K562 (cell line): ENCODE measurements at regions not wholly inside any gene's neighbourhood (a gene's known extent, or its start where the extent isn't known, plus 50 kb on each side); places are given as distances from the start of the nearest gene placed in this dataset.

Experiments
- ATAC-seq: fragments of 200-7000 bp; cut with Tn5 transposase; 3 replicates; pipeline ENCODE4 v1.9.1; 2020; ENCODE audit warnings: moderate library complexity
- BruUV-seq: library from RNA; stranded (reverse); fragments of 400-500 nt; replicated peaks from 2 replicates; lab custom pipeline; 2021; lab: Mats Ljungman, UMichigan
- CTCF ChIA-PET: fragments of 300-600 bp; formaldehyde crosslinking; extraction: SDS; loops from one replicate; lab custom pipeline; 2021; ENCODE audit warnings: low intra/inter-chr PET ratio; lab: Yijun Ruan, JAX
- POLR2A ChIA-PET: fragments of 300-600, 350-650 bp; sonication (Branson Sonifier 250); formaldehyde crosslinking; extraction: SDS; loops from one replicate; lab custom pipeline; 2021; ENCODE audit warnings: antibody characterized with exemption, inconsistent platforms; lab: Yijun Ruan, JAX
- DNase-seq, 4 experiments: peaks; one replicate each; pipeline versions ENCODE4 v3.0.0 to v3.0.0-alpha.2; 2011 to 2018; ENCODE audit warnings: low spot score in 3 of 4, mixed read lengths in 3 of 4; ENCODE audit errors: extremely low read depth in 1 of 4
- FAIRE-seq: peaks from 2 replicates; lab custom pipeline; 2011; peaks lifted over from hg19 to GRCh38; lab: Jason Lieb, UNC
- H2AFZ ChIP-seq: 2 replicates; pipeline ENCODE4 v1.6.0; 2011; ENCODE audit warnings: low read depth, low read length, control low read depth, inconsistent platforms
- H3K27ac ChIP-seq: fragments of 200-600 bp; 3 replicates; pipeline ENCODE4 v1.8.0; 2011; ENCODE audit warnings: low read depth, mild to moderate bottlenecking, control low read depth, inconsistent platforms, low read length, moderate library complexity, mixed read lengths; ENCODE audit errors: extremely low read depth
- H3K27me3 ChIP-seq, 2 experiments: fragments of 300-600 bp in 1 of 2; 2 replicates in 1 of 2; 3 replicates in 1 of 2; pipeline versions ENCODE4 v1.6.0 to v1.8.0; 2011; ENCODE audit warnings: inconsistent platforms in 2 of 2, low read length in 2 of 2, mild to moderate bottlenecking in 1 of 2, mixed read lengths in 1 of 2, moderate library complexity in 1 of 2; ENCODE audit not compliant: control insufficient read depth in 2 of 2, insufficient read depth in 2 of 2
- H3K36me3 ChIP-seq: fragments of 300-600 bp; 3 replicates; pipeline ENCODE4 v1.8.0; 2011; ENCODE audit warnings: mild to moderate bottlenecking, low read length, inconsistent platforms; ENCODE audit not compliant: control insufficient read depth, insufficient read depth
- H3K4me1 ChIP-seq, 2 experiments: fragments of 200-600 bp in 1 of 2; replicated peaks in 1 of 2; 2 replicates in 1 of 2; 3 replicates in 1 of 2; pipeline versions ENCODE4 v1.5.1 to v1.8.0; 2011; ENCODE audit warnings: inconsistent platforms in 2 of 2, low read length in 2 of 2, mild to moderate bottlenecking in 1 of 2, mixed read lengths in 1 of 2, moderate library complexity in 1 of 2; ENCODE audit not compliant: control insufficient read depth in 2 of 2, insufficient read depth in 2 of 2
- H3K4me2 ChIP-seq: 2 replicates; pipeline ENCODE4 v1.6.1; 2011; ENCODE audit warnings: low read length, control low read depth, inconsistent platforms, mixed read lengths; ENCODE audit not compliant: insufficient read depth
- H3K4me3 ChIP-seq: fragments of 200-600 bp; sonication (generic), shearing (Covaris generic); 2 replicates; pipeline ENCODE4 v1.5.1; 2016; ENCODE audit warnings: control low read depth, inconsistent platforms
- H3K79me2 ChIP-seq: fragments of 200-600 bp; 3 replicates; pipeline ENCODE4 v1.8.0; 2011; ENCODE audit warnings: low read length, inconsistent platforms; ENCODE audit not compliant: control insufficient read depth, insufficient read depth
- H3K9ac ChIP-seq, 2 experiments: 2 replicates each; pipeline versions ENCODE4 v1.6.0 to v1.6.1; 2011; ENCODE audit warnings: low read depth in 2 of 2, low read length in 2 of 2, control low read depth in 1 of 2, inconsistent platforms in 1 of 2, mild to moderate bottlenecking in 1 of 2, mixed read lengths in 1 of 2; ENCODE audit not compliant: insufficient read depth in 1 of 2
- H3K9me1 ChIP-seq: one replicate; pipeline ENCODE4 v1.6.0; 2011; ENCODE audit warnings: inconsistent platforms, mild to moderate bottlenecking, low read length, moderate library complexity; ENCODE audit not compliant: control insufficient read depth, insufficient read depth
- H3K9me3 ChIP-seq: replicated peaks from 2 replicates; pipeline ENCODE4 v1.5.1; 2011; ENCODE audit warnings: low read depth, low read length, inconsistent platforms; ENCODE audit not compliant: control insufficient read depth, insufficient read depth
- H4K20me1 ChIP-seq: replicated peaks from 2 replicates; pipeline ENCODE4 v1.6.1; 2011; ENCODE audit warnings: low read length, inconsistent platforms, mixed read lengths; ENCODE audit not compliant: control insufficient read depth, insufficient read depth
- BRD9 ChIP-seq: fragments of 450-650 bp; IDR thresholded peaks from 2 replicates; pipeline ENCODE4 v1.6.1; 2018; ENCODE audit warnings: low read depth; ENCODE audit not compliant: partially characterized antibody
- HOXB6 ChIP-seq: fragments of 250-450 bp; sonication (Bioruptor Pico); IDR thresholded peaks from 2 replicates; pipeline ENCODE4 v1.5.1; 2022; ENCODE audit warnings: mild to moderate bottlenecking, borderline replicate concordance
- KAT8 ChIP-seq: fragments of 450-650 bp; IDR thresholded peaks from 2 replicates; pipeline ENCODE4 v1.6.1; 2016; ENCODE audit warnings: low read depth, mild to moderate bottlenecking
- MIER1 ChIP-seq: fragments of 450-650 bp; IDR thresholded peaks from 2 replicates; pipeline ENCODE4 v1.6.1; 2016; ENCODE audit warnings: antibody characterized with exemption, mild to moderate bottlenecking, low read depth
- POLR2G ChIP-seq: fragments of 200-400 bp; formaldehyde crosslinking; IDR thresholded peaks from 2 replicates; pipeline ENCODE4 v1.6.1; 2017; ENCODE audit warnings: low read depth, mild to moderate bottlenecking, antibody characterized with exemption, low read length, moderate library complexity
- TCF7 ChIP-seq: sonication (generic); IDR thresholded peaks from 2 replicates; pipeline ENCODE4 v1.6.1; 2016; ENCODE audit warnings: antibody characterized with exemption, borderline replicate concordance
- TCF7L2 ChIP-seq: fragments of 150-350 bp; IDR thresholded peaks from 2 replicates; pipeline ENCODE4 v1.6.1; 2016; ENCODE audit warnings: low read depth, mild to moderate bottlenecking, low read length, moderate library complexity
- WGBS: fragments of 100-300 bp; shearing (Covaris generic); methylation state at CpG from one replicate; pipeline ENCODE4 v1.1.6; 2016; ENCODE audit warnings: low coverage, mixed read lengths; ENCODE audit not compliant: insufficient coverage; ENCODE audit errors: missing lambda C conversion rate; 5-methylcytosine and 5-hydroxymethylcytosine counted together
- in situ Hi-C: fragments of 300-500 bp; cut with MboI; formaldehyde crosslinking; loops from 4 replicates; pipeline ENCODE4 v1.15.0; 2018; ENCODE audit warnings: inconsistent platforms, mixed read lengths
- intact Hi-C: fragments of 100-400 bp; cut with micrococcal nuclease; formaldehyde crosslinking; loops from 2 replicates; pipeline ENCODE4 v1.14.2; 2022
- TF ChIP-seq, protein P1 (sequence below): fragments of 450-650 bp; IDR thresholded peaks from 2 replicates; pipeline ENCODE4 v1.6.1; 2016; ENCODE audit warnings: mild to moderate bottlenecking
- TF ChIP-seq, protein P2 (sequence below): fragments of 200-600 bp; sonication (generic); IDR thresholded peaks from one replicate; pipeline ENCODE4 v1.6.1; 2012; ENCODE audit warnings: mild to moderate bottlenecking, low read depth, low read length, inconsistent platforms

DNA sequence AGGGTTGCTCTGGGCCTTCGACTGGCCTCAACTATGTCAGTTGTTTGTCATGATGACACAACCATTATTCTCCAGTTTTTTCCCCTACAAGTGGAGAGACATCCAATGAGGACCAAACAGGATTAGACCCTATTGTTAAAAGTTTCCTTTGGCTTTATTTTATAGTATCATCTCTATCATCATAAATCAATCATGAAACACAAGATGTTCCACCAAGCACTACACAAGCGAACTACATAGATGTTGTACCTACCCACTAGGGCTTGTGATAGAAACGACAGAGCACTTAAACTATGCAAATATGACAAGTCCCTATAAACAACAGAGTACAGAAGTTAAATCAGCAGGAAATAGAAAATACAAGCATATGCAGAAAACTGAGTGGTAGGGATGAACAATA is 422.5 kb upstream of the MARCKS start:
- ChIA-PET CTCF (no interaction called here), POLR2A (no interaction called here)
- H3K27ac ChIP-seq = no peak overlapping the region
- in situ Hi-C loops (no loop called here), intact Hi-C loops (no loop called here)
- H3K9me1 ChIP-seq = no peaks in the 10 kb centered on the region
- no peak overlapping the region for H2AFZ ChIP-seq
- H3K79me2 ChIP-seq = no peaks in the 10 kb centered on the region
- no peaks in the 10 kb centered on the region for H3K4me1 ChIP-seq
- WGBS = 2% methylated on average over 3 of the region's 3 CpGs
- no peak for ATAC-seq
- no peak overlapping the region for H3K9ac ChIP-seq
- DNase-seq = no peak
- no peaks in the 10 kb centered on the region for H4K20me1 ChIP-seq
- H3K9me3 ChIP-seq = no peaks in the 10 kb centered on the region
- H3K4me3 ChIP-seq = no peak overlapping the region
- no peak overlapping the region for H3K4me2 ChIP-seq
- BruUV-seq = no TSS peak
- FAIRE-seq = no peak
- no peaks in the 10 kb centered on the region for H3K27me3 ChIP-seq
- no peak for TF ChIP-seq BRD9
- no peak for TF ChIP-seq KAT8
- TF ChIP-seq TCF7L2 = no peak
- no peak for TF ChIP-seq POLR2G
- TF ChIP-seq, protein P1, sequence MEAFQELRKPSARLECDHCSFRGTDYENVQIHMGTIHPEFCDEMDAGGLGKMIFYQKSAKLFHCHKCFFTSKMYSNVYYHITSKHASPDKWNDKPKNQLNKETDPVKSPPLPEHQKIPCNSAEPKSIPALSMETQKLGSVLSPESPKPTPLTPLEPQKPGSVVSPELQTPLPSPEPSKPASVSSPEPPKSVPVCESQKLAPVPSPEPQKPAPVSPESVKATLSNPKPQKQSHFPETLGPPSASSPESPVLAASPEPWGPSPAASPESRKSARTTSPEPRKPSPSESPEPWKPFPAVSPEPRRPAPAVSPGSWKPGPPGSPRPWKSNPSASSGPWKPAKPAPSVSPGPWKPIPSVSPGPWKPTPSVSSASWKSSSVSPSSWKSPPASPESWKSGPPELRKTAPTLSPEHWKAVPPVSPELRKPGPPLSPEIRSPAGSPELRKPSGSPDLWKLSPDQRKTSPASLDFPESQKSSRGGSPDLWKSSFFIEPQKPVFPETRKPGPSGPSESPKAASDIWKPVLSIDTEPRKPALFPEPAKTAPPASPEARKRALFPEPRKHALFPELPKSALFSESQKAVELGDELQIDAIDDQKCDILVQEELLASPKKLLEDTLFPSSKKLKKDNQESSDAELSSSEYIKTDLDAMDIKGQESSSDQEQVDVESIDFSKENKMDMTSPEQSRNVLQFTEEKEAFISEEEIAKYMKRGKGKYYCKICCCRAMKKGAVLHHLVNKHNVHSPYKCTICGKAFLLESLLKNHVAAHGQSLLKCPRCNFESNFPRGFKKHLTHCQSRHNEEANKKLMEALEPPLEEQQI = no peak
- TF ChIP-seq, protein P2, sequence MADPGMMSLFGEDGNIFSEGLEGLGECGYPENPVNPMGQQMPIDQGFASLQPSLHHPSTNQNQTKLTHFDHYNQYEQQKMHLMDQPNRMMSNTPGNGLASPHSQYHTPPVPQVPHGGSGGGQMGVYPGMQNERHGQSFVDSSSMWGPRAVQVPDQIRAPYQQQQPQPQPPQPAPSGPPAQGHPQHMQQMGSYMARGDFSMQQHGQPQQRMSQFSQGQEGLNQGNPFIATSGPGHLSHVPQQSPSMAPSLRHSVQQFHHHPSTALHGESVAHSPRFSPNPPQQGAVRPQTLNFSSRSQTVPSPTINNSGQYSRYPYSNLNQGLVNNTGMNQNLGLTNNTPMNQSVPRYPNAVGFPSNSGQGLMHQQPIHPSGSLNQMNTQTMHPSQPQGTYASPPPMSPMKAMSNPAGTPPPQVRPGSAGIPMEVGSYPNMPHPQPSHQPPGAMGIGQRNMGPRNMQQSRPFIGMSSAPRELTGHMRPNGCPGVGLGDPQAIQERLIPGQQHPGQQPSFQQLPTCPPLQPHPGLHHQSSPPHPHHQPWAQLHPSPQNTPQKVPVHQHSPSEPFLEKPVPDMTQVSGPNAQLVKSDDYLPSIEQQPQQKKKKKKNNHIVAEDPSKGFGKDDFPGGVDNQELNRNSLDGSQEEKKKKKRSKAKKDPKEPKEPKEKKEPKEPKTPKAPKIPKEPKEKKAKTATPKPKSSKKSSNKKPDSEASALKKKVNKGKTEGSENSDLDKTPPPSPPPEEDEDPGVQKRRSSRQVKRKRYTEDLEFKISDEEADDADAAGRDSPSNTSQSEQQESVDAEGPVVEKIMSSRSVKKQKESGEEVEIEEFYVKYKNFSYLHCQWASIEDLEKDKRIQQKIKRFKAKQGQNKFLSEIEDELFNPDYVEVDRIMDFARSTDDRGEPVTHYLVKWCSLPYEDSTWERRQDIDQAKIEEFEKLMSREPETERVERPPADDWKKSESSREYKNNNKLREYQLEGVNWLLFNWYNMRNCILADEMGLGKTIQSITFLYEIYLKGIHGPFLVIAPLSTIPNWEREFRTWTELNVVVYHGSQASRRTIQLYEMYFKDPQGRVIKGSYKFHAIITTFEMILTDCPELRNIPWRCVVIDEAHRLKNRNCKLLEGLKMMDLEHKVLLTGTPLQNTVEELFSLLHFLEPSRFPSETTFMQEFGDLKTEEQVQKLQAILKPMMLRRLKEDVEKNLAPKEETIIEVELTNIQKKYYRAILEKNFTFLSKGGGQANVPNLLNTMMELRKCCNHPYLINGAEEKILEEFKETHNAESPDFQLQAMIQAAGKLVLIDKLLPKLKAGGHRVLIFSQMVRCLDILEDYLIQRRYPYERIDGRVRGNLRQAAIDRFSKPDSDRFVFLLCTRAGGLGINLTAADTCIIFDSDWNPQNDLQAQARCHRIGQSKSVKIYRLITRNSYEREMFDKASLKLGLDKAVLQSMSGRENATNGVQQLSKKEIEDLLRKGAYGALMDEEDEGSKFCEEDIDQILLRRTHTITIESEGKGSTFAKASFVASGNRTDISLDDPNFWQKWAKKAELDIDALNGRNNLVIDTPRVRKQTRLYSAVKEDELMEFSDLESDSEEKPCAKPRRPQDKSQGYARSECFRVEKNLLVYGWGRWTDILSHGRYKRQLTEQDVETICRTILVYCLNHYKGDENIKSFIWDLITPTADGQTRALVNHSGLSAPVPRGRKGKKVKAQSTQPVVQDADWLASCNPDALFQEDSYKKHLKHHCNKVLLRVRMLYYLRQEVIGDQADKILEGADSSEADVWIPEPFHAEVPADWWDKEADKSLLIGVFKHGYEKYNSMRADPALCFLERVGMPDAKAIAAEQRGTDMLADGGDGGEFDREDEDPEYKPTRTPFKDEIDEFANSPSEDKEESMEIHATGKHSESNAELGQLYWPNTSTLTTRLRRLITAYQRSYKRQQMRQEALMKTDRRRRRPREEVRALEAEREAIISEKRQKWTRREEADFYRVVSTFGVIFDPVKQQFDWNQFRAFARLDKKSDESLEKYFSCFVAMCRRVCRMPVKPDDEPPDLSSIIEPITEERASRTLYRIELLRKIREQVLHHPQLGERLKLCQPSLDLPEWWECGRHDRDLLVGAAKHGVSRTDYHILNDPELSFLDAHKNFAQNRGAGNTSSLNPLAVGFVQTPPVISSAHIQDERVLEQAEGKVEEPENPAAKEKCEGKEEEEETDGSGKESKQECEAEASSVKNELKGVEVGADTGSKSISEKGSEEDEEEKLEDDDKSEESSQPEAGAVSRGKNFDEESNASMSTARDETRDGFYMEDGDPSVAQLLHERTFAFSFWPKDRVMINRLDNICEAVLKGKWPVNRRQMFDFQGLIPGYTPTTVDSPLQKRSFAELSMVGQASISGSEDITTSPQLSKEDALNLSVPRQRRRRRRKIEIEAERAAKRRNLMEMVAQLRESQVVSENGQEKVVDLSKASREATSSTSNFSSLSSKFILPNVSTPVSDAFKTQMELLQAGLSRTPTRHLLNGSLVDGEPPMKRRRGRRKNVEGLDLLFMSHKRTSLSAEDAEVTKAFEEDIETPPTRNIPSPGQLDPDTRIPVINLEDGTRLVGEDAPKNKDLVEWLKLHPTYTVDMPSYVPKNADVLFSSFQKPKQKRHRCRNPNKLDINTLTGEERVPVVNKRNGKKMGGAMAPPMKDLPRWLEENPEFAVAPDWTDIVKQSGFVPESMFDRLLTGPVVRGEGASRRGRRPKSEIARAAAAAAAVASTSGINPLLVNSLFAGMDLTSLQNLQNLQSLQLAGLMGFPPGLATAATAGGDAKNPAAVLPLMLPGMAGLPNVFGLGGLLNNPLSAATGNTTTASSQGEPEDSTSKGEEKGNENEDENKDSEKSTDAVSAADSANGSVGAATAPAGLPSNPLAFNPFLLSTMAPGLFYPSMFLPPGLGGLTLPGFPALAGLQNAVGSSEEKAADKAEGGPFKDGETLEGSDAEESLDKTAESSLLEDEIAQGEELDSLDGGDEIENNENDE = no peak
- no peak for TF ChIP-seq MIER1
- TF ChIP-seq HOXB6 = no peak
- TF ChIP-seq TCF7 = no peak
- no peaks in the 10 kb centered on the region for H3K36me3 ChIP-seq
